ENCODE measurements at regions not wholly inside any gene's neighbourhood (a gene's known extent, or its start where the extent isn't known, plus 50 kb on each side); places are given as distances from the start of the nearest gene placed in this dataset.
"Not testable (repeated sequence)": the region's sequence is repeated elsewhere in the genome, so short reads cannot be mapped to it uniquely, and the experiment has no call there.

DNA sequence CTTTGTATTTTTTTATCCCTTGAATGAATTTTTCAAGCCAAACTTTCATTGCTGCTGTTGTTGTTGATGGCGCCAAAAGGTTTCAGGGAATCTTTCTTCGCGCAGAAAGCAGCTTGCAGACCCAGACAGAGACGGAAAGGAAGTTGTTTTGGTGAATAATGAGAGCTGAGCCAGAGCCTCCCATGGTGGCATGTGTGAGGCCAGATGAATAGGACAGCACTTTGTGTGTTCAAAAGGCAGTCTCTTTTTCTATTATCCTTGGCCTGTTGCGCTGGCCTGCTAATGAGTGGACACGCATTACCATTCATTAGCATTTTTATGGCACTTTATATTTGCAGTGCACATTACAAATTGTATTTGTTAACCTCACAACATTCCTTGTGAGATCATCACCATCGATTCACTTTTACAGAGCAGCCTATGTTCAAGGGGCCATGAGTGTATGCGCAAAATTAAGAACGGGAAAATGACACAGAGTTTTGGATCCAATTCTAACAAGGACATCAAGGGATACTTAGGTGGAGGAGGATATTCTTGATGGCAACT, 754.7 kb downstream of the BCL11A start:
- DNase-seq (ENCODE audit: low read depth): peak; percentile 4

DNA sequence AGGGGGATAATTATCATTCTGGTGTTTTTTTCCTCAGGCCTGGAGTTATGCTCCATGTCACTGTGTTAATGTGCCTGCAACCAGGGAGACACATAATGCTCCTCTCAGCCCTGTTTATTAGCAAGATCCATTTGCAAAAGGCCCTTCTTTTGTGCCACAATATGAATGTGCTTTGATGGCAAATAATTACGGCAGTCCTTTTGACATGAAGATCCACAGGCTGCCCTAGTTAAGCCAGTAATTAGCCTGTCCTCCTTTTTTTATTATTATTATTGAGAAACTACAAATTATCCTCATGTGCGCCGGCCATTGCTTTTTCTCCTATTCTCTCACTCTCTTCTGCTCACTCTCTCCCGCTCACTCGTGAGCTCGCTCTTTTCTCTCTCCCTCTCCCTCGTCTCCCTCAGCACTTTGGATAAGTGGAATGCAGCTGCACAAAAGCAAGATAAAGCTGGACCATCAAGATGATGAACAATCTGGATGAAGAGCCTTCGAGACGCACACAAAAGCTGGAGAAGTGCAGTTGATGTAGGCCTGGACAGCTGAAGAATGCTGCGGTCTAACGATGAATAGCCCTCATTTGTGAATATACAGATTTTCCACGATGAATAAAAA, 762.3 kb downstream of the BCL11A start:
- no peak for DNase-seq (ENCODE audit: low read depth)

DNA sequence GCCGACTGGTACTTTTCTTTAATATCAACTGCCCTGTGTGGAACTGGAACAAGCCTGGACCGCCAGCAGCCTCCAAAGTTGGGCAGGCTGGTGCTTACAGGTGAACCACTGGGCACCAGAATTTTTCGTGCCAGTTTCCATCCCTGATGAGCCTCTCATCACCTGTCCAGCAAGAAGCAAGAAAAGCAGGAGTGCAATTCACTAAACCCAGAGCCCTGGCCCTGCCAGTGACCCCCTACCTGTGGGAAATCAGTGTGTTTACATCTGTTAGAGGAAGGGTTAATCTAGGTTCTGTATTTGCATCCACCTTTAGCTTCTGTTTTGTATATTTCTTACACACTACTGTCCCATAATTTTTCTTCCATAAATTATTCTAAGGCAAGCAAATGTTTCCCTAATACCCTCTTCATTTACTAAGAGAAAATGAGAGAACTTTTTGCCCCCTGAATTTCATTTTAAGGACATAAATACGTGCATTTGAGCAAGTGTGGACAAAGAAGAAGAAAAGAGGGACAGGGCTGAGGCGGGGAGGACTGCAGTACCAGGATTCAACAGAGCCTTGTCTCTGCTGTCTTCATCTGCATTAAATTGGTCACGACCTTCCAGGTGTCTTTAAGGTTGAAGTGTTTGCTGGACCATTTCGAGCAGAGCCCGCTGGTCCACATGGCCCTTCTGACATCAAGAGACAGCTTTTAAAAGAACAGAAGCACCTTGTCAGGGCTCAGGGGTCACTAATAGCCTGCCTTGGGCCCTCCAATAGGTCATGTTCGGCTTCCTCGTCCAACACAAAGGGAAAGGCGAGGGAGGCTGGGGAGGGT, 763.1 kb downstream of the BCL11A start:
- no peak for DNase-seq (ENCODE audit: low read depth)

DNA sequence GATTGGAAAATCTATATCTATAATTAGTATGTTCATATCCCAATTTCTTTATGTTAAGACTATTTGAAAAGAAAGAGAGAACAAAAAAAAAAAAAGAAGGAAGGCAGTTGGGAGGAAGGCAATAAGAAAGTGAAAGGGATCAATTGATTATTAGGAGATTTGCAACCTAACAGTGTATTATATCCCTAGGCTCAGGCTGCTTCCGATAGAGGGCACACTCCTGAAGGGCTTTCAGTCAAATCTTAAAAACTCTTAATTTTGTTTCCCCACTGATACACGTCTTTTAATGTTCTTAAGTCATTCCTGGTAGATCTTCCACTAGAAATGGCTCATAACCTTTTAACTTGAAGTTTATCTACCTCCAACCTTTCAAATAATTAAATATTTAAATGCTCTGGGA, 763.9 kb downstream of the BCL11A start:
- no peak for DNase-seq (ENCODE audit: low read depth)

DNA sequence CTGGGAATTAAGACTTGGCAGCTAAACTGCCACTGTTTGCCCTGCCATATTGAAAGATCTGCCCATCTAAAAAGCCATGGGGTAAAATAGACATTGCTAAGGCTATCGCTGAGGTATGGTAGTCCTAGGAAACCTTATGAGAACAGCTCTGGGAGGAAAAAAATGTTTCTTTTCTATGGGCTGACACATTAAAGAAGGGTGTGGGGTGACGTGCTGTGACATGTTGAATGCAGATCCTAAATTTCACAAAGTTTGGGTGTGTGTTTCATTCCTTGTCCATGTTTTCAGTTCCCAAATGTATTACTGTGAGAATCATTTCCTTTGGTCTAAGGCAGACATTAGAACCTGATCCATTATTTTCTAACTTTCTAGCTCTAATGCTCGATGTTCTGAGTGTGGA, 766.4 kb downstream of the BCL11A start:
- no peak for DNase-seq (ENCODE audit: low read depth)

DNA sequence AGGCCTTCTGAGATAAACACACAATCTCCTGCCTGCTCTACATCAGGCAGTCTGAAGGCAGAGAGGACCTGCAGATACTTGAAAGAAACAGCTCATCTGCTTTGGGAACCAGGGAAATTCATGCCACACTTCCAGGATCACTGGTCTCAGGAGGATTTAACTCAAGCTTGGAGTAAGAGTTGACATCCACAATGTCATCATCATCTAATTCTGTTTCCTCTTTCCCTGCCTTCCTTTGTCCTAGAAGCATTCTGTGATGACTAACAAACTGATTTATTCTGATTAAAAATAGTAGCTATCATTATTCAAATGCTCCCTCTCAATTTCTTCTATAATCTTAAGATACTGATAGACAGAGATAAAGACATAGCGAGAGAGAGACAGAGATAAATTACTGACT, 766.8 kb downstream of the BCL11A start:
- no peak for DNase-seq (ENCODE audit: low read depth)

DNA sequence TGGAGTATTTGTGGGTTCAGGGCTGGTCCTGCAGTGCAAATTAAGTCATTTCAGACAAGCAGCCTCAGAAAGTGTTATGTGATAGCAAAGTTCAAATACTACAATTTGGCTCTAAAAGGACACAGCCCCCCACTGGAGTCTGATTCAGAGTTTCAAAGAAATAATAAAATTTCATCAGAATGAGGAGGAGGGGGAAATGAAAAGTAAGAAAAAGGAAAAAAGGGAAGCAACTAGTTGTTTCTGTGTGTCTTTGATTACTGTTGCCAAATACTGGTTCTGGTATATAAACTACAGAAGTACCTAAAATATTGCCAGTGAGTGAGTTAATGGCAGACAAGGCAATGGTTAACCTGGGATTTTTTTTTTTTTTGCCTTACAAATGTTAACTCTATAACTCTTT, 773.9 kb downstream of the BCL11A start:
- DNase-seq (ENCODE audit: low read depth): no peak

DNA sequence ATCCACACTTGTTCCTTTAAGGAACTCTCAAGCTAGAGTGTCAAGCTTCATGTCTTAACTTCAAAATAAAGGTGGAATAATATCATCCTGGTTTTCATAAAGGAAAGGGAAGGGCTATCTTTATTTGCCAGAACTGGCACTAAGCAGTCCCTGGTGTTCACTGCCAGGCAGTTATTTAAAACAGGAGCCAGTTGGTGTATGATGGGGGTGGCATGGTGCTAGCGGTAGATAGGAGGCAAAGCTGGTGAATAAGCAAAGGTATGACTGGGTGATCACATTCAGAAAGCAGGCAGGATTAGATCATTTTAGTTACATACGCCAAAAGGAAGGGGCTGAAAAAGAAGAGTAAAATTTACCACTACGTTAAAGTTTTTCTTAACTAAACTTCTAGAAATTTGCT, 776.3 kb downstream of the BCL11A start:
- no peak for DNase-seq (ENCODE audit: low read depth)

DNA sequence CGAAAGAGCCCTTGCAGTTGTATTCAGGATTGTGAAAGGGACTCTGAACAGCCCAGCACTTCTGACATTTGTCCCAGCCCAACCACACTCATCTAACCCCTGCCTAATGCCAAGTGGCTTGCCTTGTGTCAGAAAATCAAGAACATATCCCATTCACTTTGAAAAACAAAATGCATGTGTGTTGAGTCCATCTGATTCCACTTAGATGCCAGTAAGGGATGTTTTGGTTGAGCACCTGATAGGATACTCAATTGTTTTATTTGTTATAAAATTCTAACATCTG, 776.8 kb downstream of the BCL11A start:
- DNase-seq (ENCODE audit: low read depth): no peak

DNA sequence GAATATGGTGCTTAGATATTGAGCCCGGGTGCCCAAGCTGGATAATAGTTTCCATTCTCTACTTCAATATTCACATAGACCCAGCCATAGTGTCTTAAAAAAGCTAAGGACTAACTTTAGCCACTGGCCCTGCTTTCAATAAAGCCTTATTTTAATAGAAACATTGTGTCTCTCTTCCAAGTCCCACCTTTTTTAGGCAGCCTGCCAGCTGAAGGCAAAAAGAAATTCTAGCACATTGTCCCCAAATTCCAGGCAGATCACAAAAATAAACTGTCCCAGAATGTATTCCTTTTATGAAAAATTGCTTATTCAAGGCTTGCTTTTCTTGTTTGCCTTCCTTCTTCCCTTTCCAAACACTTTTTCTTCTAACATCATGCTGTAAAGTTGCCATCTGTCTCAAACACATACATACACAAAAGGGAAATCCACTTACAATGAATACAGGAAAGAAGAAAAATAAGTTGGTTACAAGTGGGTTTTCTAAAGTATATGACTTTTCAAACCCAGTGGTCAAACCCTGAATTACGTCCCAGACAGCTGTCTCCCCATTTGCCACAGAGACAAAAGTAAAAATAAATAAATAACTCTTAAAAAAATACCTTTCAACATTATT, 778.5 kb downstream of the BCL11A start:
- no peak for DNase-seq (ENCODE audit: low read depth)

DNA sequence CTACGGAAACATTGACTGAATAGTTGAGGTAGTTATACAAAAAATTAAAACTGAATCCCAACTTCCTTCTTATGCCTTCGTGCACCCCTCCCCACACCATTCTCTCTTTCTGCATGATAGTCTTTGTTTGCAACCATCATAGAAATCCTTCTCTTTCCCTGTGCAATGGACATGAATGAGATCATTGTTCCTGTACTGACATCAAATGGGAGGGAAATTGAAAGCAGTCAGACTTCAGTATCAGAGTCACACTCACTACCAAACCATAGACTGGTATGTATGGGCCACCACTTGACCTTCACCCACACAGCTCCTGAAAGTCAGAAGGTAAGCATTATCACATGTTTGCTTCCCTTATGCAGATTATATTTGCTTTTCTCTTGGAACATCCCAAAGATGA, 782.8 kb downstream of the BCL11A start:
- DNase-seq (ENCODE audit: low read depth): no peak

DNA sequence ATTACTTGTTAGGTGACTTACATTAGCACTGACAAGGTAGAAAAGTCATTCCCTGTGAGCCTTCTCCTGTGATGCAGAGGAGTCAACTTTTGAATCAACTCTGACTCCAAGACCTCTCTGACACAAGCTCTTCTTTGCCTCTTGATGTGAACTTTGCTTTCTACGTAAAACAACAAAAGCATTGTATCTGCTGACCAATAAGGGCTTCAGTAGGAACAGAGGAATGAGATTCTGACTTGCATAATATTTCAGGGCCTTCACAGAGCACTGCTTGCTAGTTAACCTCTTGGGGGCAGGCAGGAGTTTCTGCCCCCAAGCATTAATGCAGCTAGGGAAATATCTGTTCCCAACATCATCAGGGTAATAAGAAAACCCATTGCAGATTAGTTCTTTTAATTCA, 791.5 kb downstream of the BCL11A start:
- DNase-seq (ENCODE audit: low read depth): no peak

DNA sequence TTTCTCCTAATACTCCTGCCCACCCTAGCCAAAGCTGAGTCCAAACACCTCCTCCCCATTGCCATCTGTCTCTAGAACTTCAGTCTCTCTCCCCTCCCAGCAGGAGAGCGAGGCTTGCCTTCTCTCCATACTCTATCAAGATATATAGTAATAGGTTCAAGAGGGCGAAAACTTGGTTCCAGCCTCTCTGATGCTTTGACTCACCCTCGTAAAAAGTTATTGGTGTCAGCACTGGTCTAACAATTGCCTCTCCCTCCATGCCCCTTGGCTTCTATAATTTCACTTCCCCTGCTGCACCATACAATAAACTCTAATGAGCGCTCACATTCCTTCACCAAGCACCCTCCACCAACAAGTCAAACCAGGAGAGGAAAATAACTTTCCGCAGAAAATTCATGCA, 797.3 kb downstream of the BCL11A start:
- no peak for DNase-seq (ENCODE audit: low read depth)

DNA sequence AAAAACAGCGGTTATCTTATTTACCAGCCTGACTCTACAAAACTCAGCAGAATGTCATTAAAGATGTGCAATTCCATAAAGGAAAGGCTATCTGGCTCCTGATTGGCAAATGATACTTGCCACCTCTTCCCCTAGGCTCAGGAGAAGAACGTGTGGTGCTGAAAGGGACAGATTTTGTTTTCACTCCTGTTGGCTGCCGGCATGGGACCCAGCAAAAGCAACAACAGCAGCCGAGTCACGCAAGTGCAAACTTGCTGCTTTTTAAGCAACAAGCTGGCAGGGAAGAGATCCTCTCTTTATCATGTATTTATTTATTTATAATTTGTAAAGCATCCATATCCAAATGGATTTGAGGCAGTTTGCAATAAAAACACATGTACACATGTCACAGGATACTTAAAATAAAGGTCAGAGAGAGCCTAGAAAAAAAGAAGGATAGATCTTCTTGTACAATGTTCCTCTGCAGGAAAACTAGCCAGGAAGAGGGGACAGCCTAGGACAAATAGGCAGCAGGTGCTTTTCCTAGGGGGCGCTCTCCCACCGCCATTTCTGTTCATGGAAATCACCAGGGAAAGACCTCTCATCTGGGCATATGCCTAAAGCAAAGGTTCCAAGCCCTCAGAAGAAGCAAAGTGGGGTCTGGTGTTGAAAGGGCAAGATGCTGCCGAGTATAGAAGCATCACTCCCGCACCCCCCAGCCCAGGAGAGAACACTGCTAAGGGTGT, 799.3 kb downstream of the BCL11A start:
- DNase-seq (ENCODE audit: low read depth): peak; percentile 6

DNA sequence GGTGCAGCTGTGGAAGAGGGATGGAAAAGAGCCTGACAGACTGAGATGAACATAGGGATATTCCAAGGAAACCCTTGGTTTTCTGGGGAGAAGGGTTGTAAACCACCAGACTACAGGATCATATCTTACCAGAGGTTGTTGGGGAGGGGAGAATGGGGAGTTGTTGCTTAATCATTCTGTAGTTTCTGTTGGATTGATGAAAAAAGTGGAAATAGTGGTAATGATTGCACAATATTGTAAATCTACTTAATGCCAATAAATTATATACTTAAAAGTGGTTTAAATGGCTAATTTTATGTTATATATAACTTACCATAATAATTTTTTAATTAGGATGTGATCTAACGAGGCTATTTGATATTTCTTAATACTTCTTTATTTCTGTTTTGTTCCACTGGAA, 800.9 kb downstream of the BCL11A start:
- no peak for DNase-seq (ENCODE audit: low read depth)

DNA sequence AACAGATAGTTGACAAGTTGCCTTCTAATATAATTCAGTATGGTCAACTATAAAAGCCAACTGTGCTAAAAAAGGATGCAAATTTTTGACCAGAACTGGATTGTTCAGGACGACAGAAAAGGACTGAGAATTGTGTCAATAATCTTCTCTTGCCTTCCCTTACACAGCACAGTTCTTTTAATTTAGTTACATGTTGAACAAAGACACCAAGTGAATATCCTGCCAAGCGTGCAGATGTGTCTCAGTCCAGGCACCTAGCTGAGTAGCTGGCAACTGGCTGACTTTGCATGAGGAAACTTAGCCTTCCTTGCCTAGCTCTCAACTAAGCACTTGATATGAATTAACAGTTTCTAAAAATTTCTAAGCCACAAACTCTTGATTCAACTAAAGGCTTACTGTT, 801.4 kb downstream of the BCL11A start:
- no peak for DNase-seq (ENCODE audit: low read depth)

DNA sequence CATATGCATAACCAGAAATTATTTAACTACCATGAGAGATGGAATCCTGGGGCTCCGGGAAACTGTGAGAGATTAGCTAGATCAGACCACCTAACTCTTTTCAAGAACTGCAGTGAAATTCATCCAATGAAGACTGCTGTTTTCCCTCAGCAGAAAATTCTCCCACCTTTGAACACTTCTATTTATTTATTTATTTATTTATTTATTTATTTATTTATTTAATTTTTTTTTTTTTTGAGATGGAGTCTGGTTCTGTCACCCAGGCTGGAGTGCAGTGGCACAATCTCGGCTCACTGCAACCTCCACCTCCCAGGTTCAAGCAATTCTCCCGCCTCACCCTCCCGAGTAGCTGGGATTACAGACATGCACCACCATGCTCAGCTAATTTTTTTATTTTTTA, 802.2 kb downstream of the BCL11A start:
- DNase-seq (ENCODE audit: low read depth): not testable (repeated sequence)

DNA sequence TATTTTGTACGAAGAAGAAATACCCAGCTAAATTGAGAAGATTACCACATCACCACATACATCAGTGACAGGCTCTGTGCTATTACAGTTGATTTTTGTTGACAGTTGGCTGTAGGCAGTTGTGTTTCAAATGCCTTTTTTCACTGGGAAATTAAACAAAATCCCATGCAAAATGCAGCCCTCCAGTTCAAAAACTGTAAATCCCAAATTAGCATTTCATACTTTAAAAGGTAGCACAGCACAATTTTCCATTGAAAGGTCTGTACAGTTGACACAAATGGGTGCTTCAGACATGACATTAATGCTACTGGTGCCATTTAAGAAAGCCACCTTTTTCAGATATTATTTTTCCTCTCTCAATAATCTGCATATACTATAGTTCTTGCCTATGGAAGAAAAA, 807.2 kb downstream of the BCL11A start:
- DNase-seq (ENCODE audit: low read depth): no peak

DNA sequence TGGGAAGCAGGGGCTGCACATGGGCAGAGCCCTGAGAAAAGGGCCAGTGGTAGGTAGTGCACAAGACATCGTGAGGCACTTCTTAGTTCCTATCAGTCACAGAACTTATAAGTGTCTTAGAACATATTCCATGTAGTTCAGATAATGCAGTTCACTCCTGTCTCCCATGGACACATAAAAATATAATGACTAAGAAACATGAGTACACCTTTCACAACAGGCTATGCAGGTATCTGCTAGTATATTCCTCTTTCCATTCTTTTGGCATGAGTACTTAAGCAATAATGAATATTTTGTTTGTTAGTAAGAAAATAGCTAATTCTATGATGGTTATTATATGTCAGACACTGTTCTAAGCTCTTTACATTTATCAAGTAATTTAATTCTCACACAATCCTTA, 808.4 kb downstream of the BCL11A start:
- DNase-seq (ENCODE audit: low read depth): no peak

DNA sequence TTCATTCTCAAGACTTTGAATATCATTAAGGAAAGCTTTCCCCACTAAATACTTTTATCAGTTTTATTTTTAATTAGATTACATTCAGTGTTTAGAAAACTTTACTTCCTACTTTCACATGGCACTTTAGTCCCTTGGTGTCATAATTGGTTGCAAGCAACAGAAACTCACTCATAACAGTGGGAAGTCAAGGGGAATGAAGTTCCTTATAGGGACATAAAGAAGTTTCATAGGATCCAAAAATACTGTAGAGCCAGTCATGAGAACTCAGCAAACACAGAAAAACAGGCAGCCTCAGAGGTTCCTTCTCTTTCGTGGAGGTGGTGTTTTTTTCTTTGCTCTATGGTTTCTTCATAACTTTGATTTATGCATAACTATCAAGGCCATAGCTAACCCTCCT, 809.0 kb downstream of the BCL11A start:
- no peak for DNase-seq (ENCODE audit: low read depth)

DNA sequence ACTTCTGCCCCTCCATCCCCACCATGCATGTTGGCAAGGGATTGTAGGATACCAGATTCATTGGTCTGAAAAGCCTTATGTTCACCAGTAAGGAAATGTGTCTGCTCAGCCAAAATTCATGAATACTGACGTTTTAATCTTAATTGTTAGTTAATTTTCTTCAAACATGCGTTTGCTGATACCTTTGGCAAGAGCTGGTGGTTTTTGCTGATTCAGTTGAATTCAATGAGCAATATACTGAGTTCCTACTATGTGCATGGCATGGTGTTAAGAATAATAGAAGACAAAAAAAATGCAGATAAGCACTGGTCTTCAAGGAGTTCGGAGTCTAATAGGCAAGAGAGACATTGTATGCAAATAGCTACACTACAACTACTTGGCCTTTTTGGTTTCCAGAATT, 811.6 kb downstream of the BCL11A start:
- no peak for DNase-seq (ENCODE audit: low read depth)

DNA sequence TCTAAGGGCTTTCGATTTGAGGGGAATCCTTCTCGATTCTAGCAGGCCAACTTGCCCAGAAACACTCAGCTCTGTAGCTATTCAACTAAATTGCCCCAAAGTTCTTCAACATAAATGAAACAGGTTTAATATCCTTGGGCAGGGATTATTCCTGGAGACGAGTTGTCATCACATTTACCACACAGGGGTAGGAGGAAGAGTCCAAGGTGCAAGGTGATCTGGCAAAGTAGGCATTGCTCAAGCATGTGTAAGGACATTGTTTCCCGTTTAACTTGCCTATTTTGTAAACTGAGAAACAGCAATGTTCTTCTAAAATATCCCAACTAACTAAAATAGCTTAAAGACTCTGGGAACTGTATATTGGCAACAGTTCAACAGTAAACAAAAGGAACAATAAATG, 814.3 kb downstream of the BCL11A start:
- DNase-seq (ENCODE audit: low read depth): no peak

DNA sequence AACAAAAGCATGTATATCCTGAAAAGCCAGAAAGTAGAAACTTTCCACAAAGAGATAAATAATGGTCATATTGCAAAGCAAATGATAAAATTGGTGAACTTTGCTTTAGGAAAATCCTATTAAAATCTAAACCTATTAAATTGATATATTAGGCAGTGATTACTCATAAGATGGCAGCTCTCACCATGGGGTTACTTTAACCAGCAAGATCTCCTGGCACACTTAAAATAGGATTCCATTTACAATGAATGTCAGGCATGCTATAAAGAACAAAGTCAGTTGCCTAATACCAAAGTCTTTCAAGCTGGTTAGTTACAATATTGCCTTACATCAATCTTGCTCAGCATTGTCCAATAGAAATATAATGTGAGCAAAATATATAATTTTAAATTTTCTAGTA, 816.2 kb downstream of the BCL11A start:
- no peak for DNase-seq (ENCODE audit: low read depth)
